Lower leg skin (tissue), 4 donors: ENCODE measurements at regions not wholly inside any gene's neighbourhood (a gene's known extent, or its start where the extent isn't known, plus 50 kb on each side); places are given as distances from the start of the nearest gene placed in this dataset.

Experiments
- DNase-seq, 2 donors: peaks; one replicate each; pipeline ENCODE4 v3.0.0-alpha.2; 2019; ENCODE audit warnings: low spot score in 2 of 2
- H3K4me3 ChIP-seq: fragments of 200-600 bp; sonication (generic); 2 replicates; pipeline ENCODE4 v1.5.1; 2017; ENCODE audit warnings: mild to moderate bottlenecking, low read depth; ENCODE audit not compliant: poor library complexity, severe bottlenecking
- CTCF ChIP-seq, 3 donors: fragments of 450-650 bp; IDR thresholded peaks; one replicate each; pipeline ENCODE4 v1.5.1; 2016; ENCODE audit warnings: antibody characterized with exemption in 3 of 3, mild to moderate bottlenecking in 3 of 3, moderate library complexity in 2 of 3
- POLR2A ChIP-seq, 2 donors: fragments of 450-650 bp; IDR thresholded peaks; one replicate each; pipeline ENCODE4 v1.6.1; 2016 to 2017; ENCODE audit warnings: antibody characterized with exemption in 2 of 2, mild to moderate bottlenecking in 1 of 2, moderate library complexity in 1 of 2
- WGBS, 2 donors: methylation state at CpG; one replicate each; pipeline ENCODE4 v1.1.5; 2018; 5-methylcytosine and 5-hydroxymethylcytosine counted together
- intact Hi-C: fragments of 100-400 bp; cut with DNase I; formaldehyde crosslinking; loops from one replicate; pipeline ENCODE4 v1.15.0; 2023; ENCODE audit warnings: low total_unique reads

- DNase-seq, result no peak
- WGBS, 2 donors, result 65 to 66% methylated on average over 2 of the region's 2 CpGs
- TF ChIP-seq CTCF (IDR thresholded peaks at IDR 0.05) (no peak), POLR2A (IDR thresholded peaks at IDR 0.05) (no peak)
- intact Hi-C loops, result no loop called here
- no peak overlapping the region for H3K4me3 ChIP-seq
Observed at GRCh38 chr2:184528119-184528518, 70.2 kb upstream of the ZNF804A start.

- TF ChIP-seq POLR2A (IDR thresholded peaks at IDR 0.05), result no peak
- DNase-seq, result no peak
- no peak overlapping the region for H3K4me3 ChIP-seq
- intact Hi-C loops, result no loop called here
- WGBS, 2 donors, result 86 to 93% methylated on average over 6 to 7 of the region's 7 CpGs
Observed at GRCh38 chr2:184530239-184530638, 68.1 kb upstream of the ZNF804A start.

- DNase-seq, result no peak
- WGBS, 2 donors, result 92 to 99% methylated on average over 6 of the region's 6 CpGs
- intact Hi-C loops, result no loop called here
- TF ChIP-seq CTCF (IDR thresholded peaks at IDR 0.05) (no peak), POLR2A (IDR thresholded peaks at IDR 0.05) (no peak)
- H3K4me3 ChIP-seq, result no peak overlapping the region
Observed at GRCh38 chr2:184530959-184531358, 67.4 kb upstream of the ZNF804A start.

- TF ChIP-seq CTCF (IDR thresholded peaks at IDR 0.05) (no peak), POLR2A (IDR thresholded peaks at IDR 0.05) (no peak)
- DNase-seq, result no peak
- intact Hi-C loops, result no loop called here
- no peak overlapping the region for H3K4me3 ChIP-seq
Observed at GRCh38 chr2:184532551-184532950, 65.8 kb upstream of the ZNF804A start.

- intact Hi-C loops, result no loop called here
- H3K4me3 ChIP-seq, result no peak overlapping the region
- DNase-seq, result no peak
- 59 to 69% methylated on average over 3 of the region's 3 CpGs for WGBS, 2 donors
- TF ChIP-seq CTCF (IDR thresholded peaks at IDR 0.05) (no peak), POLR2A (IDR thresholded peaks at IDR 0.05) (no peak)
Observed at GRCh38 chr2:184534986-184535385, 63.3 kb upstream of the ZNF804A start.

GRCh38 chr2:184540246-184540789 is 58.0 kb upstream of the ZNF804A start:
- DNase-seq, result no peak
- TF ChIP-seq POLR2A (IDR thresholded peaks at IDR 0.05), result no peak
- no peak for TF ChIP-seq CTCF (IDR thresholded peaks at IDR 0.05)
- H3K4me3 ChIP-seq, result no peak overlapping the region
- intact Hi-C loops, result loop anchor here (5.0 kb wide), 1 partner anchor 1402 kb away; no protein-coding TSS in a partner anchor
